ENCODE measurements at regions not wholly inside any gene's neighbourhood (a gene's known extent, or its start where the extent isn't known, plus 50 kb on each side); places are given as distances from the start of the nearest gene placed in this dataset.

- no peak for DNase-seq (ENCODE audit: low read depth)
- H3K4me3 ChIP-seq (replicated peaks; ENCODE audit: low read depth, low read length), result no peak overlapping the region
- no peak for TF ChIP-seq CTCF (IDR thresholded peaks at IDR 0.05; ENCODE audit: low read length, missing control alignments)
Observed at GRCh38 chr15:67973846-67974245, 80.3 kb upstream of the PIAS1 start.

- no peak for DNase-seq (ENCODE audit: low read depth)
- H3K4me3 ChIP-seq (replicated peaks; ENCODE audit: low read depth, low read length), result no peak overlapping the region
- TF ChIP-seq CTCF (IDR thresholded peaks at IDR 0.05; ENCODE audit: low read length, missing control alignments), result no peak
Observed at GRCh38 chr15:67976506-67977073, 77.5 kb upstream of the PIAS1 start.

GRCh38 chr15:67977414-67978089, 76.6 kb upstream of the PIAS1 start:
- no peak for DNase-seq (ENCODE audit: low read depth)
- no peak overlapping the region for H3K4me3 ChIP-seq (replicated peaks; ENCODE audit: low read depth, low read length)
- no peak for TF ChIP-seq CTCF (IDR thresholded peaks at IDR 0.05; ENCODE audit: low read length, missing control alignments)

- TF ChIP-seq CTCF (IDR thresholded peaks at IDR 0.05; ENCODE audit: low read length, missing control alignments), result no peak
- H3K4me3 ChIP-seq (replicated peaks; ENCODE audit: low read depth, low read length), result no peak overlapping the region
- no peak for DNase-seq (ENCODE audit: low read depth)
Observed at GRCh38 chr15:67979281-67979680, 74.8 kb upstream of the PIAS1 start.

- DNase-seq (ENCODE audit: low read depth), result no peak
- TF ChIP-seq CTCF (IDR thresholded peaks at IDR 0.05; ENCODE audit: low read length, missing control alignments), result no peak
- no peak overlapping the region for H3K4me3 ChIP-seq (replicated peaks; ENCODE audit: low read depth, low read length)
Observed at GRCh38 chr15:67980171-67980570, 73.9 kb upstream of the PIAS1 start.

GRCh38 chr15:67980773-67981685, 73.1 kb upstream of the PIAS1 start:
- no peak overlapping the region for H3K4me3 ChIP-seq (replicated peaks; ENCODE audit: low read depth, low read length)
- TF ChIP-seq CTCF (IDR thresholded peaks at IDR 0.05; ENCODE audit: low read length, missing control alignments), result no peak
- DNase-seq (ENCODE audit: low read depth), result no peak
